ENCODE measurements at regions not wholly inside any gene's neighbourhood (a gene's known extent, or its start where the extent isn't known, plus 50 kb on each side); places are given as distances from the start of the nearest gene placed in this dataset.

- Histone ChIP-seq H3K4me3 (ENCODE audit: low read length) (no peak overlapping the region), H3K27me3 (ENCODE audit: control insufficient read depth in 2 of 2, insufficient read depth in 2 of 2, low read length in 2 of 2) (no peaks in the 10 kb centered on the region), H3K27ac (ENCODE audit: low read depth, low read length) (no peak overlapping the region), H3K36me3 (ENCODE audit: control insufficient read depth in 2 of 3, insufficient read depth in 3 of 3, low read length in 3 of 3) (no peaks in the 10 kb centered on the region), H3K9me3 (ENCODE audit: control insufficient read depth in 2 of 3, low read length in 3 of 3) (no peaks in the 10 kb centered on the region), H3K4me1 (ENCODE audit: control insufficient read depth in 2 of 2, insufficient read depth in 2 of 2, low read length in 2 of 2) (no peaks in the 10 kb centered on the region)
- ATAC-seq (no peak), DNase-seq (no peak)
- peaks cover 0 to 4% (median 0%) of the 10 kb centered on the region in 5 donors for H3K36me3 Mint-ChIP-seq
- ChIA-PET POLR2A (no interaction called here), CTCF (no interaction called here)
- H3K9me3 Mint-ChIP-seq: peaks cover 0 to 20% (median 4%) of the 10 kb centered on the region in 11 donors
- H3K4me1 Mint-ChIP-seq: no peaks in the 10 kb centered on the region
- no peak overlapping the region for H3K27ac Mint-ChIP-seq
- no peak overlapping the region for H3K4me3 Mint-ChIP-seq
- intact Hi-C loops (cut with micrococcal nuclease): no loop called here
- H3K27me3 Mint-ChIP-seq: peaks cover 2 to 51% (median 34%) of the 10 kb centered on the region in 5 donors
Observed at GRCh38 chr10:120087109-120087508, 194.6 kb downstream of the SEC23IP start.

- no peak overlapping the region for H3K4me3 Mint-ChIP-seq
- H3K9me3 Mint-ChIP-seq: peaks cover 0 to 5% (median 0%) of the 10 kb centered on the region in 11 donors
- Histone ChIP-seq H3K27ac (ENCODE audit: low read depth, low read length) (no peak overlapping the region), H3K4me1 (ENCODE audit: control insufficient read depth in 2 of 2, insufficient read depth in 2 of 2, low read length in 2 of 2) (no peaks in the 10 kb centered on the region), H3K9me3 (ENCODE audit: control insufficient read depth in 2 of 3, low read length in 3 of 3) (no peaks in the 10 kb centered on the region), H3K27me3 (ENCODE audit: control insufficient read depth in 2 of 2, insufficient read depth in 2 of 2, low read length in 2 of 2) (no peaks in the 10 kb centered on the region), H3K36me3 (ENCODE audit: control insufficient read depth in 2 of 3, insufficient read depth in 3 of 3, low read length in 3 of 3) (no peaks in the 10 kb centered on the region), H3K4me3 (ENCODE audit: low read length) (no peak overlapping the region)
- H3K27ac Mint-ChIP-seq: no peak overlapping the region
- no peak for DNase-seq
- ChIA-PET POLR2A (no interaction called here), CTCF (no interaction called here)
- H3K27me3 Mint-ChIP-seq: peaks cover 2 to 33% (median 9%) of the 10 kb centered on the region in 5 donors
- no peaks in the 10 kb centered on the region for H3K36me3 Mint-ChIP-seq
- peaks cover 0 to 5% (median 0%) of the 10 kb centered on the region in 7 donors for H3K4me1 Mint-ChIP-seq
- intact Hi-C loops (cut with micrococcal nuclease): no loop called here
- no peak for ATAC-seq
Observed at GRCh38 chr10:120095875-120096274, 203.3 kb downstream of the SEC23IP start.

- Histone ChIP-seq H3K27me3 (ENCODE audit: control insufficient read depth in 2 of 2, insufficient read depth in 2 of 2, low read length in 2 of 2) (no peaks in the 10 kb centered on the region), H3K36me3 (ENCODE audit: control insufficient read depth in 2 of 3, insufficient read depth in 3 of 3, low read length in 3 of 3) (no peaks in the 10 kb centered on the region), H3K4me3 (ENCODE audit: low read length) (no peak overlapping the region), H3K27ac (ENCODE audit: low read depth, low read length) (no peak overlapping the region), H3K9me3 (ENCODE audit: control insufficient read depth in 2 of 3, low read length in 3 of 3) (no peaks in the 10 kb centered on the region), H3K4me1 (ENCODE audit: control insufficient read depth in 2 of 2, insufficient read depth in 2 of 2, low read length in 2 of 2) (no peaks in the 10 kb centered on the region)
- peaks cover 0 to 4% (median 0%) of the 10 kb centered on the region in 11 donors for H3K9me3 Mint-ChIP-seq
- H3K4me1 Mint-ChIP-seq: peaks cover 0 to 5% (median 0%) of the 10 kb centered on the region in 7 donors
- DNase-seq (no peak), ATAC-seq (no peak)
- no peaks in the 10 kb centered on the region for H3K36me3 Mint-ChIP-seq
- H3K27ac Mint-ChIP-seq: no peak overlapping the region
- intact Hi-C loops (cut with micrococcal nuclease): no loop called here
- H3K27me3 Mint-ChIP-seq: peaks cover 2 to 35% (median 17%) of the 10 kb centered on the region in 5 donors
- ChIA-PET CTCF (no interaction called here), POLR2A (no interaction called here)
- no peak overlapping the region for H3K4me3 Mint-ChIP-seq
Observed at GRCh38 chr10:120097766-120098165, 205.2 kb downstream of the SEC23IP start.

- Histone ChIP-seq H3K27me3 (ENCODE audit: control insufficient read depth in 2 of 2, insufficient read depth in 2 of 2, low read length in 2 of 2) (no peaks in the 10 kb centered on the region), H3K4me3 (ENCODE audit: low read length) (no peak overlapping the region), H3K9me3 (ENCODE audit: control insufficient read depth in 2 of 3, low read length in 3 of 3) (no peaks in the 10 kb centered on the region), H3K36me3 (ENCODE audit: control insufficient read depth in 2 of 3, insufficient read depth in 3 of 3, low read length in 3 of 3) (no peaks in the 10 kb centered on the region), H3K27ac (ENCODE audit: low read depth, low read length) (no peak overlapping the region), H3K4me1 (ENCODE audit: control insufficient read depth in 2 of 2, insufficient read depth in 2 of 2, low read length in 2 of 2) (no peaks in the 10 kb centered on the region)
- peaks cover 2 to 35% (median 17%) of the 10 kb centered on the region in 5 donors for H3K27me3 Mint-ChIP-seq
- no peaks in the 10 kb centered on the region for H3K36me3 Mint-ChIP-seq
- H3K4me3 Mint-ChIP-seq: no peak overlapping the region
- intact Hi-C loops (cut with micrococcal nuclease): no loop called here
- DNase-seq (no peak), ATAC-seq (no peak)
- peaks cover 0 to 4% (median 0%) of the 10 kb centered on the region in 11 donors for H3K9me3 Mint-ChIP-seq
- H3K4me1 Mint-ChIP-seq: peaks cover 0 to 5% (median 0%) of the 10 kb centered on the region in 7 donors
- CTCF ChIA-PET: no interaction called here
- POLR2A ChIA-PET: no interaction called here
- H3K27ac Mint-ChIP-seq: no peak overlapping the region
Observed at GRCh38 chr10:120098232-120098930, 205.9 kb downstream of the SEC23IP start.

GRCh38 chr10:120103738-120104560 lies 211.4 kb downstream of the SEC23IP start:
- no peaks in the 10 kb centered on the region for H3K36me3 ChIP-seq (ENCODE audit: control insufficient read depth in 2 of 3, insufficient read depth in 3 of 3, low read length in 3 of 3)
- H3K4me1 ChIP-seq (ENCODE audit: control insufficient read depth in 2 of 2, insufficient read depth in 2 of 2, low read length in 2 of 2): no peaks in the 10 kb centered on the region
- H3K27me3 ChIP-seq (ENCODE audit: control insufficient read depth in 2 of 2, insufficient read depth in 2 of 2, low read length in 2 of 2): no peaks in the 10 kb centered on the region
- H3K4me3 ChIP-seq (ENCODE audit: low read length): no peak overlapping the region
- POLR2A ChIA-PET: no interaction called here
- ATAC-seq (no peak), DNase-seq (no peak)
- no peak overlapping the region for H3K27ac Mint-ChIP-seq
- no peak overlapping the region for H3K27ac ChIP-seq (ENCODE audit: low read depth, low read length)
- no peaks in the 10 kb centered on the region for H3K36me3 Mint-ChIP-seq
- H3K4me1 Mint-ChIP-seq: peaks cover 0 to 1% (median 0%) of the 10 kb centered on the region in 7 donors
- H3K9me3 ChIP-seq (ENCODE audit: control insufficient read depth in 2 of 3, low read length in 3 of 3): no peaks in the 10 kb centered on the region
- no peaks in the 10 kb centered on the region for H3K9me3 Mint-ChIP-seq
- peaks cover 2 to 43% (median 22%) of the 10 kb centered on the region in 5 donors for H3K27me3 Mint-ChIP-seq
- H3K4me3 Mint-ChIP-seq: no peak overlapping the region
- CTCF ChIA-PET: no interaction called here
- intact Hi-C loops (cut with micrococcal nuclease): no loop called here

GRCh38 chr10:120105001-120105400 lies 212.5 kb downstream of the SEC23IP start:
- H3K27ac ChIP-seq (ENCODE audit: low read depth, low read length): no peak overlapping the region
- intact Hi-C loops (cut with micrococcal nuclease): no loop called here
- H3K36me3 ChIP-seq (ENCODE audit: control insufficient read depth in 2 of 3, insufficient read depth in 3 of 3, low read length in 3 of 3): no peaks in the 10 kb centered on the region
- CTCF ChIA-PET: no interaction called here
- Mint-ChIP-seq H3K9me3 (peaks cover 0 to 5% (median 0%) of the 10 kb centered on the region in 11 donors), H3K36me3 (no peaks in the 10 kb centered on the region), H3K4me3 (no peak overlapping the region), H3K27ac (no peak overlapping the region), H3K27me3 (peaks cover 0 to 38% (median 17%) of the 10 kb centered on the region in 5 donors), H3K4me1 (peaks cover 0 to 1% (median 0%) of the 10 kb centered on the region in 7 donors)
- DNase-seq: no peak
- no peak for ATAC-seq
- H3K9me3 ChIP-seq (ENCODE audit: control insufficient read depth in 2 of 3, low read length in 3 of 3): no peaks in the 10 kb centered on the region
- no peak overlapping the region for H3K4me3 ChIP-seq (ENCODE audit: low read length)
- POLR2A ChIA-PET: no interaction called here
- H3K27me3 ChIP-seq (ENCODE audit: control insufficient read depth in 2 of 2, insufficient read depth in 2 of 2, low read length in 2 of 2): no peaks in the 10 kb centered on the region
- H3K4me1 ChIP-seq (ENCODE audit: control insufficient read depth in 2 of 2, insufficient read depth in 2 of 2, low read length in 2 of 2): no peaks in the 10 kb centered on the region

Measured in naive thymus-derived CD4-positive, alpha-beta T cell (primary cell).